Stimulated activated naive CD4-positive, alpha-beta T cell treated with Interleukin-2 at 50 U/mL for 16 hours (primary cell): ENCODE measurements at regions not wholly inside any gene's neighbourhood (a gene's known extent, or its start where the extent isn't known, plus 50 kb on each side); places are given as distances from the start of the nearest gene placed in this dataset.
"Not testable (repeated sequence)": the region's sequence is repeated elsewhere in the genome, so short reads cannot be mapped to it uniquely, and the experiment has no call there.

Source experiments
- DNase-seq: peaks from one replicate; lab custom pipeline; 2025; lab: John Stamatoyannopoulos, UW

- DNase-seq: no peak
Observed at GRCh38 chr10:35933491-35933890, 291.4 kb upstream of the FZD8 start.

- not testable (repeated sequence) for DNase-seq
Observed at GRCh38 chr10:35929962-35930361, 287.9 kb upstream of the FZD8 start.

GRCh38 chr10:35928748-35929147 is 286.7 kb upstream of the FZD8 start:
- DNase-seq: no peak

GRCh38 chr10:35927990-35928488 is 285.9 kb upstream of the FZD8 start:
- DNase-seq: no peak

- DNase-seq: no peak
Observed at GRCh38 chr10:35927341-35927740, 285.2 kb upstream of the FZD8 start.

- DNase-seq: no peak
Observed at GRCh38 chr10:35926846-35927245, 284.8 kb upstream of the FZD8 start.

GRCh38 chr10:35925493-35925892 is 283.4 kb upstream of the FZD8 start:
- DNase-seq: no peak

- no peak for DNase-seq
Observed at GRCh38 chr10:35924759-35925158, 282.7 kb upstream of the FZD8 start.

GRCh38 chr10:35922876-35923600 is 280.9 kb upstream of the FZD8 start:
- no peak for DNase-seq

GRCh38 chr10:35921866-35922350 is 279.8 kb upstream of the FZD8 start:
- DNase-seq: no peak

GRCh38 chr10:35916791-35917190 is 274.7 kb upstream of the FZD8 start:
- DNase-seq: no peak

GRCh38 chr10:35913628-35914027 is 271.5 kb upstream of the FZD8 start:
- DNase-seq: no peak

- DNase-seq: no peak
Observed at GRCh38 chr10:35912615-35913569, 270.8 kb upstream of the FZD8 start.

- DNase-seq: no peak
Observed at GRCh38 chr10:35911954-35912353, 269.9 kb upstream of the FZD8 start.

- no peak for DNase-seq
Observed at GRCh38 chr10:35911233-35911632, 269.1 kb upstream of the FZD8 start.

- no peak for DNase-seq
Observed at GRCh38 chr10:35910234-35910633, 268.1 kb upstream of the FZD8 start.

- no peak for DNase-seq
Observed at GRCh38 chr10:35909121-35909720, 267.1 kb upstream of the FZD8 start.

GRCh38 chr10:35908451-35908850 is 266.4 kb upstream of the FZD8 start:
- DNase-seq: no peak

- no peak for DNase-seq
Observed at GRCh38 chr10:35907548-35907947, 265.5 kb upstream of the FZD8 start.

- no peak for DNase-seq
Observed at GRCh38 chr10:35906155-35906554, 264.1 kb upstream of the FZD8 start.

- DNase-seq: no peak
Observed at GRCh38 chr10:35903021-35903420, 260.9 kb upstream of the FZD8 start.

- no peak for DNase-seq
Observed at GRCh38 chr10:35898716-35899440, 256.8 kb upstream of the FZD8 start.
